GM19328 (cell line): ENCODE measurements at regions not wholly inside any gene's neighbourhood (a gene's known extent, or its start where the extent isn't known, plus 50 kb on each side); places are given as distances from the start of the nearest gene placed in this dataset.
"Not testable (repeated sequence)": the region's sequence is repeated elsewhere in the genome, so short reads cannot be mapped to it uniquely, and the experiment has no call there.

ENCODE experiments used
- ATAC-seq: cut with Tn5 transposase; IDR thresholded peaks from one replicate; pipeline ENCODE4 v1.9.1; 2021; ENCODE audit warnings: mild to moderate bottlenecking, moderate library complexity; ENCODE audit not compliant: unreplicated experiment

GRCh38 chr14:106349678-106350457 lies 823.5 kb downstream of the TMEM121 start:
- not testable (repeated sequence) for ATAC-seq

- ATAC-seq = not testable (repeated sequence)
Observed at GRCh38 chr14:106355007-106355791, 828.8 kb downstream of the TMEM121 start.

GRCh38 chr14:106355881-106356642 lies 829.7 kb downstream of the TMEM121 start:
- ATAC-seq = not testable (repeated sequence)

GRCh38 chr14:106356643-106356930 lies 830.2 kb downstream of the TMEM121 start:
- ATAC-seq = not testable (repeated sequence)

GRCh38 chr14:106359157-106359887 lies 832.9 kb downstream of the TMEM121 start:
- not testable (repeated sequence) for ATAC-seq

GRCh38 chr14:106365371-106365770 lies 839.0 kb downstream of the TMEM121 start:
- not testable (repeated sequence) for ATAC-seq

- ATAC-seq = not testable (repeated sequence)
Observed at GRCh38 chr14:106365894-106366293, 839.5 kb downstream of the TMEM121 start.

GRCh38 chr14:106366971-106367370 lies 840.6 kb downstream of the TMEM121 start:
- not testable (repeated sequence) for ATAC-seq

GRCh38 chr14:106369456-106369855 lies 843.1 kb downstream of the TMEM121 start:
- not testable (repeated sequence) for ATAC-seq

GRCh38 chr14:106372870-106373652 lies 846.7 kb downstream of the TMEM121 start:
- ATAC-seq = no peak

- not testable (repeated sequence) for ATAC-seq
Observed at GRCh38 chr14:106373653-106374110, 847.3 kb downstream of the TMEM121 start.

GRCh38 chr14:106377432-106377831 lies 851.0 kb downstream of the TMEM121 start:
- ATAC-seq = no peak

GRCh38 chr14:106378191-106378590 lies 851.8 kb downstream of the TMEM121 start:
- ATAC-seq = no peak

GRCh38 chr14:106380740-106381139 lies 854.4 kb downstream of the TMEM121 start:
- ATAC-seq = no peak

- ATAC-seq = not testable (repeated sequence)
Observed at GRCh38 chr14:106389186-106389585, 862.8 kb downstream of the TMEM121 start.

- no peak for ATAC-seq
Observed at GRCh38 chr14:106390401-106390800, 864.0 kb downstream of the TMEM121 start.

GRCh38 chr14:106390947-106391346 lies 864.6 kb downstream of the TMEM121 start:
- ATAC-seq = no peak

GRCh38 chr14:106393742-106394141 lies 867.4 kb downstream of the TMEM121 start:
- ATAC-seq = no peak

GRCh38 chr14:106395456-106396050 lies 869.2 kb downstream of the TMEM121 start:
- no peak for ATAC-seq
